Aorta (tissue), 5 donors: ENCODE measurements at regions not wholly inside any gene's neighbourhood (a gene's known extent, or its start where the extent isn't known, plus 50 kb on each side); places are given as distances from the start of the nearest gene placed in this dataset.

Experiments
- ATAC-seq: fragments of 200-7000 bp; cut with Tn5 transposase; one replicate; pipeline ENCODE4 v1.9.1; 2022; ENCODE audit warnings: moderate library complexity; ENCODE audit not compliant: low FRiP score
- DNase-seq, 2 donors: peaks; one replicate each; pipeline ENCODE4 v3.0.0-alpha.2; 2020
- H3K27ac ChIP-seq, 2 donors: one replicate each; pipeline ENCODE4 v1.5.1; 2013; ENCODE audit warnings: low read length in 2 of 2, mild to moderate bottlenecking in 2 of 2, moderate library complexity in 2 of 2, control low read depth in 1 of 2, inconsistent platforms in 1 of 2, low read depth in 1 of 2
- H3K27me3 ChIP-seq, 2 donors: one replicate each; pipeline ENCODE4 v1.6.1; 2013; ENCODE audit warnings: control low read depth in 1 of 2, low read length in 1 of 2, mild to moderate bottlenecking in 1 of 2, moderate library complexity in 1 of 2; ENCODE audit not compliant: insufficient read depth in 2 of 2, control insufficient read depth in 1 of 2
- H3K36me3 ChIP-seq, 2 donors: one replicate each; pipeline ENCODE4 v1.6.1; 2013; ENCODE audit warnings: control low read depth in 1 of 2, low read length in 1 of 2, mild to moderate bottlenecking in 1 of 2; ENCODE audit not compliant: insufficient read depth in 2 of 2, control insufficient read depth in 1 of 2
- H3K4me1 ChIP-seq, 2 donors: one replicate each; pipeline ENCODE4 v1.6.1; 2013; ENCODE audit warnings: low read length in 2 of 2, control low read depth in 1 of 2, mild to moderate bottlenecking in 1 of 2, moderate library complexity in 1 of 2; ENCODE audit not compliant: insufficient read depth in 2 of 2, control insufficient read depth in 1 of 2
- H3K4me3 ChIP-seq, 2 donors: one replicate each; pipeline ENCODE4 v1.5.1; 2013; ENCODE audit warnings: low read length in 2 of 2, control low read depth in 1 of 2, mild to moderate bottlenecking in 1 of 2
- H3K9me3 ChIP-seq: one replicate; pipeline ENCODE4 v1.6.1; 2013; ENCODE audit warnings: mild to moderate bottlenecking, low read length; ENCODE audit not compliant: control insufficient read depth
- WGBS, 2 donors: extraction: QIAGEN DNeasy Blood & Tissue Kit; methylation state at CpG; one replicate each; pipeline ENCODE4 v1.1.7; 2013; 5-methylcytosine and 5-hydroxymethylcytosine counted together
- intact Hi-C, 2 donors: fragments of 100-400 bp; cut with DNase I; formaldehyde crosslinking; loops; one replicate each; pipeline versions ENCODE4 v1.14.2 to v1.15.0; 2022
- donor health status: healthy with polysubstance abuse.
- donor health status: Bipolar disorder and iron deficiency.
- donor health status: DM: no; HTN: no; CAD: no.
- donor health status: DM: no; HTN: no; CAD: no.
- donor health status: DM: yes; HTN: yes; CAD: no.

DNA sequence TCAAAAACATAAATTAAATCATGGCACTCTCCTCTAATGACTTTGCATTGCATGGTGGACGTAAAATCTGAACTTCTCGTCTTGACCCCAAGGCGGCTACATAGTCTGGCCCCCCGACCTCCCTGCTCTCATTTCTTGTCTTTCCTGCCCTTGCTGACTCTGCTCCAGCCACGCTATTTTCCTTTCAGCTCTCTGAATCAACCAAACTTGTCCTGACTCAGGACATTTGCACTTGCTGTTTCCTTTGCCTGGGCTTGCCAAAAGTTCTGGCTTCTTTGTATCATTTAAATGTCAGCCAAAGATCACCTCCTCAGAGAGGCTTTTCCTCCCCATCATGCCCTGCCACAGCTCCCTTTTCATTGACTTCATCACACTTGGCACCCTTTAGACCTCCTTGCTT is 107.7 kb upstream of the NFE2L3 start:
- Histone ChIP-seq H3K4me1 (no peaks in the 10 kb centered on the region), H3K36me3 (no peaks in the 10 kb centered on the region), H3K27me3 (peaks cover 0 to 1% of the 10 kb centered on the region in 2 donors), H3K27ac (no peak overlapping the region), H3K9me3 (no peaks in the 10 kb centered on the region), H3K4me3 (no peak overlapping the region)
- 80 to 83% methylated on average over 5 of the region's 5 CpGs for WGBS, 2 donors
- ATAC-seq: no peak
- intact Hi-C loops: no loop called here
- DNase-seq: no peak

DNA sequence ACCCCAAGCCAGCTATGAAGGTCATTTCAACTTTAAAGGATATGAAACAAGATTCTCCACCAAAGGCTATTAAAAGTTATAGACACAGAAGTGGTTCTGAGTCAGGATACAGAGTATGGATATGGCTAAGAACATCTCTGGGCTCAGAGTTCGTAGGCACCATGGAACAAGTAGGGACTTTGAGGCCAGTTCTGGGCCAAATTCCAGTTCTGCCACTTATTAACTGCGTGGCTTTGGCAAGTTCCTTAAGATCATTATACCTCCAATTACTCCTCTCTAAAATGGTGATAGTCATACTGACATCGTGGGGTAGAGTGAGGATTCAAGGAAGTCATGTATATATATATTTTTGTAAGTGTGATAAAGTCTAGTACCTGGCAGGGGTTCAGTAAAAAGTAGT is 105.8 kb upstream of the NFE2L3 start:
- H3K4me3 ChIP-seq: no peak overlapping the region
- no peaks in the 10 kb centered on the region for H3K4me1 ChIP-seq
- H3K27me3 ChIP-seq: no peaks in the 10 kb centered on the region
- H3K27ac ChIP-seq: no peak overlapping the region
- DNase-seq: no peak
- no peaks in the 10 kb centered on the region for H3K9me3 ChIP-seq
- no peak for ATAC-seq
- WGBS, 2 donors: 63 to 76% methylated on average over 3 of the region's 3 CpGs
- no peaks in the 10 kb centered on the region for H3K36me3 ChIP-seq
- intact Hi-C loops: no loop called here

GRCh38 chr7:26046878-26047277 is 105.1 kb upstream of the NFE2L3 start:
- Histone ChIP-seq H3K36me3 (no peaks in the 10 kb centered on the region), H3K9me3 (no peaks in the 10 kb centered on the region), H3K27me3 (no peaks in the 10 kb centered on the region), H3K27ac (no peak overlapping the region), H3K4me3 (no peak overlapping the region), H3K4me1 (no peaks in the 10 kb centered on the region)
- ATAC-seq (no peak), DNase-seq (no peak)
- WGBS, 2 donors: 92% methylated on average over 1 of the region's 1 CpG
- intact Hi-C loops: no loop called here

DNA sequence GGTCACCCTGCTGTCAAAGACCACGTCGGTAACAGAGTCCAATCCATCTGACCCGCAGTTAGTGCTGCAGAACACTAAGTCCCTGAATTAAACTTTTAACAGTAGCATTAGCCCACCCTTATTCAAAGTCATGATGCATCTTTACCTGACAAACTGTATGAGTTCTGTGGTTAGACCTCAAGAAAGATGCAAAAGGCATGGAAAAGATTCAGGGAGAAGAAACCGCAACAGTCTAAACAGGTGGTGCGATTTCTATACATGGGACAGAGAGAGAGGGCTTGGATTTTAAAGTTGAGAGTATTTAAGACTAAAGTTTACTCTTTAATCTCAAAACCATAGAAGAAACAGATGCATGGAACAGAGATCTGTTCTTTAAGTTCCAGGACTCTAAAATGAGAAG is 103.3 kb upstream of the NFE2L3 start:
- DNase-seq (no peak), ATAC-seq (no peak)
- Histone ChIP-seq H3K27ac (no peak overlapping the region), H3K4me3 (no peak overlapping the region), H3K4me1 (no peaks in the 10 kb centered on the region), H3K36me3 (no peaks in the 10 kb centered on the region), H3K27me3 (peaks cover 0 to 3% of the 10 kb centered on the region in 2 donors), H3K9me3 (peaks cover 5% of the 10 kb centered on the region)
- intact Hi-C loops: no loop called here
- WGBS, 2 donors: 93 to 96% methylated on average over 5 of the region's 5 CpGs

GRCh38 chr7:26049081-26049480 is 102.9 kb upstream of the NFE2L3 start:
- intact Hi-C loops: no loop called here
- Histone ChIP-seq H3K4me1 (no peaks in the 10 kb centered on the region), H3K27ac (no peak overlapping the region), H3K27me3 (peaks cover 0 to 3% of the 10 kb centered on the region in 2 donors), H3K9me3 (peaks cover 5% of the 10 kb centered on the region), H3K4me3 (no peak overlapping the region), H3K36me3 (no peaks in the 10 kb centered on the region)
- ATAC-seq (no peak), DNase-seq (no peak)
- 41% methylated on average over 1 of the region's 1 CpG for WGBS, 2 donors

- DNase-seq (no peak), ATAC-seq (no peak)
- H3K4me3 ChIP-seq: no peak overlapping the region
- no peaks in the 10 kb centered on the region for H3K4me1 ChIP-seq
- no peak overlapping the region for H3K27ac ChIP-seq
- intact Hi-C loops: no loop called here
- H3K36me3 ChIP-seq: no peaks in the 10 kb centered on the region
- H3K27me3 ChIP-seq: peaks cover 0 to 7% of the 10 kb centered on the region in 2 donors
- peaks cover 6% of the 10 kb centered on the region for H3K9me3 ChIP-seq
Measured at GRCh38 chr7:26051021-26051420, 101.0 kb upstream of the NFE2L3 start.

DNA sequence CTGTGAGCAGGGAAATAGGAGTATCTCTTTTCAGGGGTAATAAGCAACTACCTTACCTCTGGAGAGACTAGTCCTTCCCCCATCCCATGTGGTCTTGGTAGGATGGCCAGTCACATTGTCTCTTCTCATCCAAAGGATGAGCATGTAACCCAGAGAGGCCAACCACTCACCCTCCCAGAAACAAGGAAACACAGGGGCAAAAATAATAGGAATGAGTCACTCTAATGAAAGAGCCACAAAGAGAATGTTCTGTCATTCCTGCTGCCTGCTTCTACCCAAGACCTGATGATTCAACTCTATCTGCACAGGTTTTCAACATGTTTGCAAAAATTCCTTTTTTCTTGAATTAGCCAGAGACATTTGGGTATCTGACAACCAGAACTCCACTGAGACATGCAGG is 99.3 kb upstream of the NFE2L3 start:
- Histone ChIP-seq H3K4me1 (no peaks in the 10 kb centered on the region), H3K27me3 (peaks cover 0 to 7% of the 10 kb centered on the region in 2 donors), H3K4me3 (no peak overlapping the region), H3K27ac (no peak overlapping the region), H3K36me3 (no peaks in the 10 kb centered on the region), H3K9me3 (peaks cover 10% of the 10 kb centered on the region)
- no peak for ATAC-seq
- DNase-seq: no peak
- intact Hi-C loops: no loop called here

GRCh38 chr7:26054386-26054785 is 97.6 kb upstream of the NFE2L3 start:
- H3K27me3 ChIP-seq: peaks cover 4 to 7% of the 10 kb centered on the region in 2 donors
- intact Hi-C loops: no loop called here
- DNase-seq: no peak

GRCh38 chr7:26055241-26055640 is 96.8 kb upstream of the NFE2L3 start:
- WGBS, 2 donors: 68 to 72% methylated on average over 3 of the region's 3 CpGs
- no peak for ATAC-seq
- intact Hi-C loops: no loop called here

More at GRCh38 chr7:26054386-26054785, 97.6 kb upstream of the NFE2L3 start:
- Histone ChIP-seq H3K27ac (no peak overlapping the region), H3K4me1 (no peaks in the 10 kb centered on the region), H3K4me3 (no peak overlapping the region), H3K9me3 (peaks cover 12% of the 10 kb centered on the region), H3K36me3 (no peaks in the 10 kb centered on the region)
- ATAC-seq: no peak
- WGBS, 2 donors: 69 to 80% methylated on average over 3 of the region's 3 CpGs

More at GRCh38 chr7:26055241-26055640, 96.8 kb upstream of the NFE2L3 start:
- H3K9me3 ChIP-seq: peaks cover 12% of the 10 kb centered on the region
- DNase-seq: no peak
- H3K27me3 ChIP-seq: peaks cover 4 to 7% of the 10 kb centered on the region in 2 donors
- H3K27ac ChIP-seq: no peak overlapping the region
- H3K4me1 ChIP-seq: no peaks in the 10 kb centered on the region
- H3K4me3 ChIP-seq: no peak overlapping the region
- H3K36me3 ChIP-seq: no peaks in the 10 kb centered on the region
